Sigmoid colon (tissue), 4 donors: ENCODE measurements at regions not wholly inside any gene's neighbourhood (a gene's known extent, or its start where the extent isn't known, plus 50 kb on each side); places are given as distances from the start of the nearest gene placed in this dataset.

Experiments
- CTCF ChIP-seq, 4 experiments: fragments of 450-650 bp in 3 of 4; fragments of 200-600 bp in 1 of 4; IDR thresholded peaks; one replicate each; pipeline ENCODE4 v1.5.1; 2016 to 2019; ENCODE audit warnings: antibody characterized with exemption in 4 of 4, mild to moderate bottlenecking in 3 of 4, moderate library complexity in 2 of 4
- EP300 ChIP-seq, 4 donors: sonication (generic); formaldehyde crosslinking; IDR thresholded peaks; one replicate each; pipeline ENCODE4 v1.6.1; 2017; ENCODE audit warnings: antibody characterized with exemption in 4 of 4
- POLR2A ChIP-seq, 2 donors: fragments of 450-650 bp; IDR thresholded peaks; one replicate each; pipeline ENCODE4 v1.6.1; 2016; ENCODE audit warnings: antibody characterized with exemption in 2 of 2, mild to moderate bottlenecking in 2 of 2, moderate library complexity in 2 of 2
- POLR2AphosphoS5 ChIP-seq, 4 donors: sonication (generic); formaldehyde crosslinking; IDR thresholded peaks; one replicate each; pipeline ENCODE4 v1.6.1; 2017; ENCODE audit warnings: antibody characterized with exemption in 4 of 4

GRCh38 chr20:18916886-18917750, 103.5 kb downstream of the SCP2D1 start:
- TF ChIP-seq CTCF (IDR thresholded peaks at IDR 0.05) (no peak), POLR2AphosphoS5 (IDR thresholded peaks at IDR 0.05) (no peak), EP300 (IDR thresholded peaks at IDR 0.05) (no peak), POLR2A (IDR thresholded peaks at IDR 0.05) (no peak)
